ENCODE measurements at regions not wholly inside any gene's neighbourhood (a gene's known extent, or its start where the extent isn't known, plus 50 kb on each side); places are given as distances from the start of the nearest gene placed in this dataset.

DNA sequence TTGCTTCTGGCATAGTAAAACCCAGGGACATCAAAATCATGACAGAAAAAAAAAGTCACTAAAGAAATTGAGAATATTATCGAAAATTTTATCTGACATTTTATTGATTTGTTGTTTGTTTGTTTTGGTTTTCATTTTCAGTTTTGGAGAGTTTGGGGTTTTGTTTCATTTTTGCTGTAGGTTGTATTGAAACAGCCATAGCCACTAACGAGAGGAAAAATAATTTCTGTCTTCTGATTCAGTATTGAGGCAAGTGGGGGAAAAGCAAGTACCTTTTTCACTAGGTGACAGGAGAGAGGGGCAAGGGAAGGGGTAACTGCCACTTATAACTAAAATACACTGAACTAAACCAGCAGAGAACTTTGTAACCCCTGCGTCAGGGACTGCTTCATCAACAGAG, 392.8 kb upstream of the NDST3 start:
- Histone ChIP-seq H3K4me3 (IDR thresholded peaks at IDR 0.05; ENCODE audit: insufficient read depth, low read depth, low read length) (no peak overlapping the region), H3K36me3 (ENCODE audit: insufficient read depth) (no peaks in the 10 kb centered on the region), H3K27me3 (ENCODE audit: insufficient read depth, low read depth) (no peaks in the 10 kb centered on the region), H3K4me2 (peak overlapping the region; percentile 4; the same call in 1 of the 2 replicates), H3K9ac (no peak overlapping the region), H2AFZ (ENCODE audit: low read depth) (no peak overlapping the region), H3K79me2 (ENCODE audit: insufficient read depth, low read depth) (no peaks in the 10 kb centered on the region), H3K4me1 (ENCODE audit: low read depth, poor library complexity, severe bottlenecking) (peaks cover 9% of the 10 kb centered on the region), H3K27ac (no peak overlapping the region), H4K20me1 (ENCODE audit: insufficient read depth) (no peaks in the 10 kb centered on the region)
- TF ChIP-seq, protein P1, sequence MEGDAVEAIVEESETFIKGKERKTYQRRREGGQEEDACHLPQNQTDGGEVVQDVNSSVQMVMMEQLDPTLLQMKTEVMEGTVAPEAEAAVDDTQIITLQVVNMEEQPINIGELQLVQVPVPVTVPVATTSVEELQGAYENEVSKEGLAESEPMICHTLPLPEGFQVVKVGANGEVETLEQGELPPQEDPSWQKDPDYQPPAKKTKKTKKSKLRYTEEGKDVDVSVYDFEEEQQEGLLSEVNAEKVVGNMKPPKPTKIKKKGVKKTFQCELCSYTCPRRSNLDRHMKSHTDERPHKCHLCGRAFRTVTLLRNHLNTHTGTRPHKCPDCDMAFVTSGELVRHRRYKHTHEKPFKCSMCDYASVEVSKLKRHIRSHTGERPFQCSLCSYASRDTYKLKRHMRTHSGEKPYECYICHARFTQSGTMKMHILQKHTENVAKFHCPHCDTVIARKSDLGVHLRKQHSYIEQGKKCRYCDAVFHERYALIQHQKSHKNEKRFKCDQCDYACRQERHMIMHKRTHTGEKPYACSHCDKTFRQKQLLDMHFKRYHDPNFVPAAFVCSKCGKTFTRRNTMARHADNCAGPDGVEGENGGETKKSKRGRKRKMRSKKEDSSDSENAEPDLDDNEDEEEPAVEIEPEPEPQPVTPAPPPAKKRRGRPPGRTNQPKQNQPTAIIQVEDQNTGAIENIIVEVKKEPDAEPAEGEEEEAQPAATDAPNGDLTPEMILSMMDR (conservative IDR thresholded peaks at IDR 0.05; ENCODE audit: low read depth, low read length) = no peak

- TF ChIP-seq, protein P1 (conservative IDR thresholded peaks at IDR 0.05; ENCODE audit: low read depth, low read length) = no peak
- no peak overlapping the region for H3K27ac ChIP-seq
- H3K79me2 ChIP-seq (ENCODE audit: insufficient read depth, low read depth) = no peaks in the 10 kb centered on the region
Measured at GRCh38 chr4:117654079-117654478, 380.2 kb upstream of the NDST3 start.

DNA sequence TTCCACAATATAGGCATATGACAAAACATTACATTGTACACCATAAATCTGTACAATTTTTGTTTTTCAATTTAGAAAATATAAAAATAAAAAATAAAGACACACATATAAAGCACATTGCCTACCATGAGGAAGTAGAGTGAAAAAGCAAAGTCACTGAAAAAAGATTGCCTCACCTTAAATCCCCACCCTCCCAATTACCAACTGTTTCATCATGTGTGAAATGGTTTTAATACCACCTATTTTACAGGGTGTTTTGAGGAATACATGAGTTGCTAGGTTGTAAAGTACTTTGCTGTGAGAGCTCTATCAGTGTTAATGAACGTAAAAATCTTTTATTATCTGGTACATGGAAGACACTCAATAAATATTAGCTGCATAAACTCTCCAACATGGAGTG, 373.6 kb upstream of the NDST3 start:
- no peak overlapping the region for H3K4me3 ChIP-seq (IDR thresholded peaks at IDR 0.05; ENCODE audit: insufficient read depth, low read depth, low read length)
- no peaks in the 10 kb centered on the region for H4K20me1 ChIP-seq (ENCODE audit: insufficient read depth)
- H3K79me2 ChIP-seq (ENCODE audit: insufficient read depth, low read depth) = no peaks in the 10 kb centered on the region
- H3K4me2 ChIP-seq = no peak overlapping the region
- no peaks in the 10 kb centered on the region for H3K36me3 ChIP-seq (ENCODE audit: insufficient read depth)
- H3K4me1 ChIP-seq (ENCODE audit: low read depth, poor library complexity, severe bottlenecking) = no peaks in the 10 kb centered on the region
- H3K27ac ChIP-seq = no peak overlapping the region
- H3K9ac ChIP-seq = no peak overlapping the region
- H2AFZ ChIP-seq (ENCODE audit: low read depth) = no peak overlapping the region
- no peaks in the 10 kb centered on the region for H3K27me3 ChIP-seq (ENCODE audit: insufficient read depth, low read depth)
- TF ChIP-seq, protein P1 (conservative IDR thresholded peaks at IDR 0.05; ENCODE audit: low read depth, low read length) = no peak

More at GRCh38 chr4:117654079-117654478, 380.2 kb upstream of the NDST3 start:
- no peak overlapping the region for H3K4me2 ChIP-seq
- no peaks in the 10 kb centered on the region for H4K20me1 ChIP-seq (ENCODE audit: insufficient read depth)
- no peak overlapping the region for H2AFZ ChIP-seq (ENCODE audit: low read depth)
- H3K27me3 ChIP-seq (ENCODE audit: insufficient read depth, low read depth) = no peaks in the 10 kb centered on the region
- no peaks in the 10 kb centered on the region for H3K36me3 ChIP-seq (ENCODE audit: insufficient read depth)
- no peak overlapping the region for H3K4me3 ChIP-seq (IDR thresholded peaks at IDR 0.05; ENCODE audit: insufficient read depth, low read depth, low read length)
- no peak overlapping the region for H3K9ac ChIP-seq
- H3K4me1 ChIP-seq (ENCODE audit: low read depth, poor library complexity, severe bottlenecking) = no peaks in the 10 kb centered on the region

DNA sequence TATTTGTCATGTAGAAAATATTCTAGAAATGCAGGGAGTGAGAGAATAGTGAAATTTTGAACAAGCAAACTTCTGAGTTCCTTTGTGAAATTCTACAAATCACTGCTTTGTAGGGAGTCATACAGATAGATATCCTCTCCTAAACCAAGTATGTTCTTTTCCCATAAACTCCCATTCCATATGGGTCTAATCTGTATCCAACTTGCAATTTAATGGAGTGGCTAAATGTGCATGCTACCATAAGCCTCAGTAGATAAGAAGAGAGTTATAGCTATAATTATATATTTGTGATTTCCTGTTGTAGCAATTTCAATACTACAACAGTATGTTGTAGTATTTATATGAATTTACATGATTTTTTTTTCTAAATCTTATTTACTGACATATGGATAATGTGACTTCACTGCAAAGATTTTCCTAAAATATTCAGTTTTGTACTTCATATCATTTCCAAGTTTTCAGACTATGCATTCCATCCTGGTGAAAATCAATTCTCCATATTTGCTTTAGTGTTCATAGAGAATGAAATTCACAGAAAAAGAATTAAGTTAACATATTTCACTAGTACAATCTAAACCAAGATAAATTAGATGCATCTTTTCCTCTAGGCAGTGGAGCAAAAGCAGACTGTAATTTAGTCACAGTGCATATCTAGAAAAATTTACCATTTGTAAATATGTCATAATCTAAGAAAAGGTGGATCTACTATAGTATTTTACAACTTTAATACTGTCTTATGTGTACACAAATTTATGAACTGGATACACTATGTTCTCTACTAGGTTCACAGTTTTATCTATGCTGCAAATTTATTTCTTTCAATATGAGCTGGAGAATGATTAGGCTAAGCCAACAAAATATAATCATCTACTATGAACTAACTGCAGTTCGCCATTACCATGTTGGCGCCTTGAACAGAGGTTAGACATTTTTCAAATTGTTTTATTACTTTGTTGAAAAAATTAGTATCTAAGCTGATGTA, 372.9 kb upstream of the NDST3 start:
- TF ChIP-seq, protein P1 (conservative IDR thresholded peaks at IDR 0.05; ENCODE audit: low read depth, low read length) = no peak
- no peak overlapping the region for H3K27ac ChIP-seq
- H3K4me2 ChIP-seq = no peak overlapping the region

More for the DNA sequence above, 372.9 kb upstream of the NDST3 start:
- no peaks in the 10 kb centered on the region for H3K79me2 ChIP-seq (ENCODE audit: insufficient read depth, low read depth)
- no peak overlapping the region for H3K9ac ChIP-seq
- H4K20me1 ChIP-seq (ENCODE audit: insufficient read depth) = no peaks in the 10 kb centered on the region
- H3K36me3 ChIP-seq (ENCODE audit: insufficient read depth) = no peaks in the 10 kb centered on the region
- H2AFZ ChIP-seq (ENCODE audit: low read depth) = no peak overlapping the region
- H3K27me3 ChIP-seq (ENCODE audit: insufficient read depth, low read depth) = no peaks in the 10 kb centered on the region
- no peak overlapping the region for H3K4me3 ChIP-seq (IDR thresholded peaks at IDR 0.05; ENCODE audit: insufficient read depth, low read depth, low read length)
- no peaks in the 10 kb centered on the region for H3K4me1 ChIP-seq (ENCODE audit: low read depth, poor library complexity, severe bottlenecking)

Measured in KMS-11 (cell line).